Small intestine (tissue), 7 donors: ENCODE measurements at regions not wholly inside any gene's neighbourhood (a gene's known extent, or its start where the extent isn't known, plus 50 kb on each side); places are given as distances from the start of the nearest gene placed in this dataset.

ENCODE experiments used
- DNase-seq, 2 donors: peaks; one replicate each; pipeline versions ENCODE4 v3.0.0 to v3.0.0-alpha.2; 2013
- FAIRE-seq: peaks from 2 replicates; lab custom pipeline; 2012; peaks lifted over from hg19 to GRCh38; lab: Jason Lieb, UNC
- H3K27ac ChIP-seq, 3 donors: one replicate each; pipeline ENCODE4 v1.5.1; 2013; ENCODE audit warnings: low read length in 2 of 3, mild to moderate bottlenecking in 2 of 3, control low read depth in 1 of 3, inconsistent platforms in 1 of 3, low read depth in 1 of 3, moderate library complexity in 1 of 3
- H3K27me3 ChIP-seq, 3 donors: one replicate each; pipeline ENCODE4 v1.6.1; 2013; ENCODE audit warnings: low read length in 3 of 3, inconsistent platforms in 1 of 3; ENCODE audit not compliant: control insufficient read depth in 3 of 3, insufficient read depth in 3 of 3
- H3K36me3 ChIP-seq, 3 donors: one replicate each; pipeline ENCODE4 v1.6.1; 2013; ENCODE audit warnings: low read length in 3 of 3, inconsistent platforms in 1 of 3, low read depth in 1 of 3, mild to moderate bottlenecking in 1 of 3, moderate library complexity in 1 of 3; ENCODE audit not compliant: control insufficient read depth in 3 of 3, insufficient read depth in 2 of 3
- H3K4me1 ChIP-seq, 3 donors: one replicate each; pipeline ENCODE4 v1.6.1; 2013; ENCODE audit warnings: low read length in 2 of 3, inconsistent platforms in 1 of 3, low read depth in 1 of 3, mild to moderate bottlenecking in 1 of 3, moderate library complexity in 1 of 3; ENCODE audit not compliant: control insufficient read depth in 3 of 3, insufficient read depth in 2 of 3
- H3K4me3 ChIP-seq, 3 donors: one replicate each; pipeline ENCODE4 v1.5.1; 2013; ENCODE audit warnings: low read length in 3 of 3, control low read depth in 1 of 3, inconsistent platforms in 1 of 3, low read depth in 1 of 3, mild to moderate bottlenecking in 1 of 3, moderate library complexity in 1 of 3
- H3K9me3 ChIP-seq, 2 donors: one replicate each; pipeline ENCODE4 v1.6.1; 2013; ENCODE audit warnings: low read depth in 1 of 2, low read length in 1 of 2; ENCODE audit not compliant: control insufficient read depth in 2 of 2, insufficient read depth in 1 of 2
- WGBS, 3 donors: extraction: QIAGEN DNeasy Blood & Tissue Kit; methylation state at CpG; one replicate each; pipeline ENCODE4 v1.1.7; 2013; 5-methylcytosine and 5-hydroxymethylcytosine counted together
- donor health status: healthy with polysubstance abuse.
- donor health status: control.
- donor health status: control.
- donor health status: Bipolar disorder and iron deficiency.
- donor health status: healthy.

- no peaks in the 10 kb centered on the region for H3K9me3 ChIP-seq
- H3K4me3 ChIP-seq: no peak overlapping the region
- peaks cover 1 to 12% (median 7%) of the 10 kb centered on the region in 3 donors for H3K4me1 ChIP-seq
- FAIRE-seq: no peak
- H3K27me3 ChIP-seq: no peaks in the 10 kb centered on the region
- WGBS, 3 donors: 32 to 61% (median 33%) methylated on average over 3 of the region's 3 CpGs
- H3K36me3 ChIP-seq: no peaks in the 10 kb centered on the region
- H3K27ac ChIP-seq: no peak overlapping the region
- no peak for DNase-seq
These were observed 181.6 kb downstream of the MID1IP1 start for GRCh38 chrX:38982843-38983242.

- Histone ChIP-seq H3K4me3 (no peak overlapping the region), H3K9me3 (no peaks in the 10 kb centered on the region), H3K36me3 (no peaks in the 10 kb centered on the region), H3K27ac (no peak overlapping the region), H3K27me3 (no peaks in the 10 kb centered on the region), H3K4me1 (peaks cover 1 to 12% (median 7%) of the 10 kb centered on the region in 3 donors)
- FAIRE-seq (no peak), DNase-seq (no peak)
- 50 to 73% (median 63%) methylated on average over 3 of the region's 3 CpGs for WGBS, 3 donors
These were observed 184.1 kb downstream of the MID1IP1 start for GRCh38 chrX:38985375-38985774.

- Histone ChIP-seq H3K4me1 (peaks cover 1 to 12% (median 7%) of the 10 kb centered on the region in 3 donors), H3K36me3 (no peaks in the 10 kb centered on the region), H3K27ac (no peak overlapping the region), H3K9me3 (no peaks in the 10 kb centered on the region), H3K4me3 (no peak overlapping the region), H3K27me3 (no peaks in the 10 kb centered on the region)
- peak in 1 of 2 donors; percentile 40 for DNase-seq
- no peak for FAIRE-seq
- WGBS, 3 donors: 9 to 57% (median 13%) methylated on average over 2 of the region's 2 CpGs
These were observed 184.7 kb downstream of the MID1IP1 start for GRCh38 chrX:38985945-38986344.

GRCh38 chrX:38986586-38986985, 185.3 kb downstream of the MID1IP1 start:
- FAIRE-seq: no peak
- Histone ChIP-seq H3K9me3 (no peaks in the 10 kb centered on the region), H3K36me3 (no peaks in the 10 kb centered on the region), H3K27me3 (no peaks in the 10 kb centered on the region), H3K4me1 (peaks cover 1 to 12% (median 7%) of the 10 kb centered on the region in 3 donors), H3K27ac (peak overlapping the region in 1 of 3 donors; percentile 4), H3K4me3 (no peak overlapping the region)
- no peak for DNase-seq
- 54 to 67% (median 59%) methylated on average over 3 of the region's 3 CpGs for WGBS, 3 donors

GRCh38 chrX:38987198-38987651, 186.0 kb downstream of the MID1IP1 start:
- Histone ChIP-seq H3K27ac (peak overlapping the region in 2 of 3 donors; percentile 3 to 28), H3K4me3 (no peak overlapping the region), H3K27me3 (no peaks in the 10 kb centered on the region), H3K4me1 (peaks cover 0 to 10% (median 7%) of the 10 kb centered on the region in 3 donors), H3K9me3 (no peaks in the 10 kb centered on the region), H3K36me3 (no peaks in the 10 kb centered on the region)
- DNase-seq: peak in 1 of 2 donors; percentile 24
- FAIRE-seq: no peak
- 33 to 49% (median 46%) methylated on average over 4 of the region's 4 CpGs for WGBS, 3 donors

- H3K27ac ChIP-seq: no peak overlapping the region
- 51 to 67% (median 56%) methylated on average over 2 of the region's 2 CpGs for WGBS, 3 donors
These were observed 187.0 kb downstream of the MID1IP1 start for GRCh38 chrX:38988301-38988700.

GRCh38 chrX:38989076-38989475, 187.8 kb downstream of the MID1IP1 start:
- peaks cover 0 to 15% (median 4%) of the 10 kb centered on the region in 3 donors for H3K4me1 ChIP-seq
- FAIRE-seq (no peak), DNase-seq (no peak)
- 27 to 73% (median 67%) methylated on average over 1 of the region's 1 CpG for WGBS, 3 donors
- no peak overlapping the region for H3K27ac ChIP-seq
- no peaks in the 10 kb centered on the region for H3K36me3 ChIP-seq
- no peaks in the 10 kb centered on the region for H3K27me3 ChIP-seq
- no peaks in the 10 kb centered on the region for H3K9me3 ChIP-seq
- H3K4me3 ChIP-seq: no peak overlapping the region

More at GRCh38 chrX:38988301-38988700, 187.0 kb downstream of the MID1IP1 start:
- no peak for FAIRE-seq
- no peaks in the 10 kb centered on the region for H3K36me3 ChIP-seq
- no peaks in the 10 kb centered on the region for H3K9me3 ChIP-seq
- no peaks in the 10 kb centered on the region for H3K27me3 ChIP-seq
- peak in 1 of 2 donors; percentile 30 for DNase-seq
- H3K4me3 ChIP-seq: no peak overlapping the region
- H3K4me1 ChIP-seq: peaks cover 0 to 15% (median 4%) of the 10 kb centered on the region in 3 donors

- Histone ChIP-seq H3K27me3 (no peaks in the 10 kb centered on the region), H3K9me3 (no peaks in the 10 kb centered on the region), H3K36me3 (no peaks in the 10 kb centered on the region), H3K4me1 (peaks cover 0 to 7% (median 0%) of the 10 kb centered on the region in 3 donors), H3K27ac (no peak overlapping the region), H3K4me3 (no peak overlapping the region)
- FAIRE-seq (no peak), DNase-seq (peak in 1 of 2 donors; percentile 15)
- 53 to 73% (median 54%) methylated on average over 3 of the region's 3 CpGs for WGBS, 3 donors
These were observed 190.6 kb downstream of the MID1IP1 start for GRCh38 chrX:38991656-38992440.
